ENCODE measurements at regions not wholly inside any gene's neighbourhood (a gene's known extent, or its start where the extent isn't known, plus 50 kb on each side); places are given as distances from the start of the nearest gene placed in this dataset.

DNA sequence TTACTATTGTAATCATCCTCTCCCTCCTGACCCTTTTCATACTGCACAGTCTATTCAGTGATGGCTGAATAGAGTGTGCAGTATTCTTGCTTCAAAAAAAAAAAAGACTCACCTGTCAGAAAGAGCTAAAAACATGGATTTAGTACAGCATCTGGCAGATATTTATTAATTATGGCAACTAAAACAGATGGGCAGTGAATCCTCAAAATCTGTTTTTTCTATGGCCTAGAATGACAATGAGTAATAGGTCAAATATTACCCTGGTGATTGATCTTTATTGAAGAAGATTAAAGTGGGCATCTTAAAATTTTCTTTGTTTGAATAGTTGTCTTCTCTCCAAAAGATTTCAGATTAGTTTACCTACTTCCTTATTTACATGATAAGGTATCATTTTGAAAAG is 543.6 kb downstream of the FOXG1 start:
- H3K27me3 Mint-ChIP-seq (ENCODE audit: low read depth): no peaks in the 10 kb centered on the region

More for the DNA sequence above, 543.6 kb downstream of the FOXG1 start:
- H4K8ac ChIP-seq (replicated peaks; ENCODE audit: insufficient read length, low read depth, low read length): no peak overlapping the region
- H3K56ac ChIP-seq (ENCODE audit: insufficient read length, low read depth, low read length): no peak overlapping the region
- H4K91ac ChIP-seq (ENCODE audit: insufficient read length, low read depth, low read length): no peak overlapping the region
- no peak overlapping the region for H3K14ac ChIP-seq (ENCODE audit: insufficient read depth, low read length)
- Mint-ChIP-seq H3K4me3 (no peak overlapping the region), H3K4me1 (no peaks in the 10 kb centered on the region), H3K9me3 (peaks cover 0 to 7% of the 10 kb centered on the region in 2 experiments; a peak in 3 of 5 replicates), H3K27ac (no peak overlapping the region), H3K36me3 (ENCODE audit: insufficient read depth in 1 of 3, low read depth in 3 of 3) (peaks cover 0 to 13% (median 0%) of the 10 kb centered on the region in 3 experiments; a peak in 2 of 7 replicates)
- H3K79me2 ChIP-seq (ENCODE audit: insufficient read depth, low read length): no peaks in the 10 kb centered on the region
- H3K4me2 ChIP-seq (ENCODE audit: insufficient read depth, insufficient read length, low read length): no peak overlapping the region
- H3K79me1 ChIP-seq (ENCODE audit: insufficient read depth, low read depth, low read length, poor library complexity, severe bottlenecking): no peaks in the 10 kb centered on the region
- no peak overlapping the region for H3T11ph ChIP-seq (ENCODE audit: low read length)
- DNase-seq: no peak
- H2BK5ac ChIP-seq (ENCODE audit: insufficient read length, low read length): no peak overlapping the region
- no peaks in the 10 kb centered on the region for H4K20me1 ChIP-seq (ENCODE audit: control insufficient read depth, insufficient read depth, insufficient read length)
- no peak overlapping the region for H2BK120ac ChIP-seq (ENCODE audit: low read depth, low read length, poor library complexity, severe bottlenecking)
- no peak overlapping the region for H2BK20ac ChIP-seq (ENCODE audit: low read depth, low read length, poor library complexity, severe bottlenecking)
- no peak overlapping the region for H3K18ac ChIP-seq (ENCODE audit: insufficient read length, low read depth, low read length)
- no peak overlapping the region for H2AFZ ChIP-seq (ENCODE audit: low read length)
- no peak overlapping the region for H2BK15ac ChIP-seq (ENCODE audit: low read depth, low read length)
- no peak overlapping the region for H3K4ac ChIP-seq (ENCODE audit: low read depth, low read length)
- H3K9me3 ChIP-seq (ENCODE audit: control insufficient read depth, low read depth, low read length): no peaks in the 10 kb centered on the region
- H3K4me1 ChIP-seq (ENCODE audit: insufficient read depth, low read length): no peaks in the 10 kb centered on the region
- H4K5ac ChIP-seq (ENCODE audit: insufficient read length, low read depth, low read length): no peak overlapping the region
- H3K27me3 ChIP-seq (ENCODE audit: insufficient read depth, low read length): no peaks in the 10 kb centered on the region
- no peak overlapping the region for H2BK12ac ChIP-seq (ENCODE audit: insufficient read length, low read depth, low read length)
- no peak overlapping the region for H3K27ac ChIP-seq (ENCODE audit: insufficient read length, low read depth, low read length)
- no peaks in the 10 kb centered on the region for H3K23me2 ChIP-seq (ENCODE audit: insufficient read length, low read depth, low read length, poor library complexity, severe bottlenecking)
- TF ChIP-seq, protein P1, sequence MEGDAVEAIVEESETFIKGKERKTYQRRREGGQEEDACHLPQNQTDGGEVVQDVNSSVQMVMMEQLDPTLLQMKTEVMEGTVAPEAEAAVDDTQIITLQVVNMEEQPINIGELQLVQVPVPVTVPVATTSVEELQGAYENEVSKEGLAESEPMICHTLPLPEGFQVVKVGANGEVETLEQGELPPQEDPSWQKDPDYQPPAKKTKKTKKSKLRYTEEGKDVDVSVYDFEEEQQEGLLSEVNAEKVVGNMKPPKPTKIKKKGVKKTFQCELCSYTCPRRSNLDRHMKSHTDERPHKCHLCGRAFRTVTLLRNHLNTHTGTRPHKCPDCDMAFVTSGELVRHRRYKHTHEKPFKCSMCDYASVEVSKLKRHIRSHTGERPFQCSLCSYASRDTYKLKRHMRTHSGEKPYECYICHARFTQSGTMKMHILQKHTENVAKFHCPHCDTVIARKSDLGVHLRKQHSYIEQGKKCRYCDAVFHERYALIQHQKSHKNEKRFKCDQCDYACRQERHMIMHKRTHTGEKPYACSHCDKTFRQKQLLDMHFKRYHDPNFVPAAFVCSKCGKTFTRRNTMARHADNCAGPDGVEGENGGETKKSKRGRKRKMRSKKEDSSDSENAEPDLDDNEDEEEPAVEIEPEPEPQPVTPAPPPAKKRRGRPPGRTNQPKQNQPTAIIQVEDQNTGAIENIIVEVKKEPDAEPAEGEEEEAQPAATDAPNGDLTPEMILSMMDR (conservative IDR thresholded peaks at IDR 0.05): no peak
- H2AK5ac ChIP-seq (ENCODE audit: insufficient read length, low read length): no peak overlapping the region
- H3K9ac ChIP-seq (ENCODE audit: extremely low read depth, insufficient read length, low read length): no peak overlapping the region
- no peak overlapping the region for H3K23ac ChIP-seq (ENCODE audit: insufficient read length, low read depth, low read length)

Data from H9 (cell line).